ENCODE measurements at regions not wholly inside any gene's neighbourhood (a gene's known extent, or its start where the extent isn't known, plus 50 kb on each side); places are given as distances from the start of the nearest gene placed in this dataset.
"Not testable (repeated sequence)": the region's sequence is repeated elsewhere in the genome, so short reads cannot be mapped to it uniquely, and the experiment has no call there.

GRCh38 chr5:145658435-145658834 is 176.7 kb downstream of the PRELID2 start:
- DNase-seq (ENCODE audit: low spot score): no peak

GRCh38 chr5:145652700-145653099 is 182.4 kb downstream of the PRELID2 start:
- DNase-seq (ENCODE audit: low spot score): not testable (repeated sequence)

GRCh38 chr5:145647137-145647536 is 188.0 kb downstream of the PRELID2 start:
- DNase-seq (ENCODE audit: low spot score): peak; percentile 71

GRCh38 chr5:145643214-145643613 is 191.9 kb downstream of the PRELID2 start:
- DNase-seq (ENCODE audit: low spot score): not testable (repeated sequence)

GRCh38 chr5:145637396-145637795 is 197.7 kb downstream of the PRELID2 start:
- no peak for DNase-seq (ENCODE audit: low spot score)

GRCh38 chr5:145636371-145636770 is 198.8 kb downstream of the PRELID2 start:
- DNase-seq (ENCODE audit: low spot score): no peak

GRCh38 chr5:145633474-145633873 is 201.7 kb downstream of the PRELID2 start:
- DNase-seq (ENCODE audit: low spot score): no peak

GRCh38 chr5:145632701-145633100 is 202.4 kb downstream of the PRELID2 start:
- no peak for DNase-seq (ENCODE audit: low spot score)

- no peak for DNase-seq (ENCODE audit: low spot score)
Measured at GRCh38 chr5:145629047-145629446, 206.1 kb downstream of the PRELID2 start.

GRCh38 chr5:145628525-145628924 is 206.6 kb downstream of the PRELID2 start:
- DNase-seq (ENCODE audit: low spot score): no peak

- no peak for DNase-seq (ENCODE audit: low spot score)
Measured at GRCh38 chr5:145619806-145620310, 215.3 kb downstream of the PRELID2 start.

GRCh38 chr5:145616739-145617138 is 218.4 kb downstream of the PRELID2 start:
- DNase-seq (ENCODE audit: low spot score): not testable (repeated sequence)

- DNase-seq (ENCODE audit: low spot score): no peak
Measured at GRCh38 chr5:145598983-145599382, 236.2 kb downstream of the PRELID2 start.

GRCh38 chr5:145598184-145598583 is 237.0 kb downstream of the PRELID2 start:
- no peak for DNase-seq (ENCODE audit: low spot score)

GRCh38 chr5:145591578-145591977 is 243.6 kb downstream of the PRELID2 start:
- DNase-seq (ENCODE audit: low spot score): no peak

- no peak for DNase-seq (ENCODE audit: low spot score)
Measured at GRCh38 chr5:145589063-145589462, 246.1 kb downstream of the PRELID2 start.

GRCh38 chr5:145588558-145588957 is 246.6 kb downstream of the PRELID2 start:
- DNase-seq (ENCODE audit: low spot score): no peak

GRCh38 chr5:145588113-145588512 is 247.0 kb downstream of the PRELID2 start:
- DNase-seq (ENCODE audit: low spot score): no peak

- peak; percentile 58 for DNase-seq (ENCODE audit: low spot score)
Measured at GRCh38 chr5:145587710-145588109, 247.4 kb downstream of the PRELID2 start.

GRCh38 chr5:145587308-145587672 is 247.9 kb downstream of the PRELID2 start:
- no peak for DNase-seq (ENCODE audit: low spot score)

- no peak for DNase-seq (ENCODE audit: low spot score)
Measured at GRCh38 chr5:145586661-145587307, 248.4 kb downstream of the PRELID2 start.

GRCh38 chr5:145585443-145586148 is 249.5 kb downstream of the PRELID2 start:
- no peak for DNase-seq (ENCODE audit: low spot score)

GRCh38 chr5:145579301-145579700 is 255.8 kb downstream of the PRELID2 start:
- DNase-seq (ENCODE audit: low spot score): no peak
